ENCODE measurements at regions not wholly inside any gene's neighbourhood (a gene's known extent, or its start where the extent isn't known, plus 50 kb on each side); places are given as distances from the start of the nearest gene placed in this dataset.

GRCh38 chr3:72354486-72354885 lies 493.8 kb downstream of the SHQ1 start:
- no peak for DNase-seq
- Mint-ChIP-seq H3K4me1 (ENCODE audit: low read depth, unreplicated experiment) (peaks cover 6% of the 10 kb centered on the region), H3K36me3 (ENCODE audit: unreplicated experiment) (no peaks in the 10 kb centered on the region), H3K4me3 (ENCODE audit: unreplicated experiment) (no peak overlapping the region), H3K27me3 (ENCODE audit: unreplicated experiment) (peaks cover 2% of the 10 kb centered on the region), H3K27ac (ENCODE audit: unreplicated experiment) (no peak overlapping the region), H3K9me3 (ENCODE audit: unreplicated experiment) (peaks cover 2% of the 10 kb centered on the region)
- no peak for TF ChIP-seq CTCF (IDR thresholded peaks at IDR 0.05; ENCODE audit: partially characterized antibody, unreplicated experiment)

GRCh38 chr3:72353236-72354128 lies 494.8 kb downstream of the SHQ1 start:
- Mint-ChIP-seq H3K9me3 (ENCODE audit: unreplicated experiment) (peaks cover 2% of the 10 kb centered on the region), H3K4me1 (ENCODE audit: low read depth, unreplicated experiment) (peaks cover 6% of the 10 kb centered on the region), H3K4me3 (ENCODE audit: unreplicated experiment) (no peak overlapping the region), H3K27me3 (ENCODE audit: unreplicated experiment) (peaks cover 2% of the 10 kb centered on the region), H3K36me3 (ENCODE audit: unreplicated experiment) (no peaks in the 10 kb centered on the region), H3K27ac (ENCODE audit: unreplicated experiment) (no peak overlapping the region)
- TF ChIP-seq CTCF (IDR thresholded peaks at IDR 0.05; ENCODE audit: partially characterized antibody, unreplicated experiment), result no peak
- DNase-seq, result no peak

GRCh38 chr3:72352176-72352575 lies 496.1 kb downstream of the SHQ1 start:
- H3K36me3 Mint-ChIP-seq (ENCODE audit: unreplicated experiment), result no peaks in the 10 kb centered on the region
- H3K4me3 Mint-ChIP-seq (ENCODE audit: unreplicated experiment), result no peak overlapping the region
- H3K27ac Mint-ChIP-seq (ENCODE audit: unreplicated experiment), result no peak overlapping the region
- H3K4me1 Mint-ChIP-seq (ENCODE audit: low read depth, unreplicated experiment), result peaks cover 6% of the 10 kb centered on the region
- peaks cover 2% of the 10 kb centered on the region for H3K9me3 Mint-ChIP-seq (ENCODE audit: unreplicated experiment)
- no peak for TF ChIP-seq CTCF (IDR thresholded peaks at IDR 0.05; ENCODE audit: partially characterized antibody, unreplicated experiment)
- DNase-seq, result no peak
- H3K27me3 Mint-ChIP-seq (ENCODE audit: unreplicated experiment), result peaks cover 2% of the 10 kb centered on the region

- Mint-ChIP-seq H3K27me3 (ENCODE audit: unreplicated experiment) (peaks cover 4% of the 10 kb centered on the region), H3K36me3 (ENCODE audit: unreplicated experiment) (no peaks in the 10 kb centered on the region), H3K4me3 (ENCODE audit: unreplicated experiment) (no peak overlapping the region), H3K27ac (ENCODE audit: unreplicated experiment) (no peak overlapping the region), H3K9me3 (ENCODE audit: unreplicated experiment) (peaks cover 2% of the 10 kb centered on the region), H3K4me1 (ENCODE audit: low read depth, unreplicated experiment) (peaks cover 6% of the 10 kb centered on the region)
- DNase-seq, result no peak
- no peak for TF ChIP-seq CTCF (IDR thresholded peaks at IDR 0.05; ENCODE audit: partially characterized antibody, unreplicated experiment)
These were observed 496.7 kb downstream of the SHQ1 start for GRCh38 chr3:72351536-72351935.

- Mint-ChIP-seq H3K36me3 (ENCODE audit: unreplicated experiment) (no peaks in the 10 kb centered on the region), H3K4me1 (ENCODE audit: low read depth, unreplicated experiment) (peaks cover 6% of the 10 kb centered on the region), H3K27ac (ENCODE audit: unreplicated experiment) (no peak overlapping the region), H3K27me3 (ENCODE audit: unreplicated experiment) (peaks cover 4% of the 10 kb centered on the region), H3K4me3 (ENCODE audit: unreplicated experiment) (no peak overlapping the region), H3K9me3 (ENCODE audit: unreplicated experiment) (peaks cover 2% of the 10 kb centered on the region)
- TF ChIP-seq CTCF (IDR thresholded peaks at IDR 0.05; ENCODE audit: partially characterized antibody, unreplicated experiment), result no peak
- DNase-seq, result no peak
These were observed 497.3 kb downstream of the SHQ1 start for GRCh38 chr3:72350761-72351505.

Measured in glutamatergic neuron (in vitro differentiated cells).